Lower leg skin (tissue), 4 donors: ENCODE measurements at regions not wholly inside any gene's neighbourhood (a gene's known extent, or its start where the extent isn't known, plus 50 kb on each side); places are given as distances from the start of the nearest gene placed in this dataset.
A peak's percentile ranks its signal among the peaks of the same experiment; 100 is the strongest.

ENCODE experiments used
- DNase-seq, 2 donors: peaks; one replicate each; pipeline ENCODE4 v3.0.0-alpha.2; 2019; ENCODE audit warnings: low spot score in 2 of 2
- H3K4me3 ChIP-seq: fragments of 200-600 bp; sonication (generic); 2 replicates; pipeline ENCODE4 v1.5.1; 2017; ENCODE audit warnings: mild to moderate bottlenecking, low read depth; ENCODE audit not compliant: poor library complexity, severe bottlenecking
- CTCF ChIP-seq, 3 donors: fragments of 450-650 bp; IDR thresholded peaks; one replicate each; pipeline ENCODE4 v1.5.1; 2016; ENCODE audit warnings: antibody characterized with exemption in 3 of 3, mild to moderate bottlenecking in 3 of 3, moderate library complexity in 2 of 3
- POLR2A ChIP-seq, 2 donors: fragments of 450-650 bp; IDR thresholded peaks; one replicate each; pipeline ENCODE4 v1.6.1; 2016 to 2017; ENCODE audit warnings: antibody characterized with exemption in 2 of 2, mild to moderate bottlenecking in 1 of 2, moderate library complexity in 1 of 2
- WGBS, 2 donors: methylation state at CpG; one replicate each; pipeline ENCODE4 v1.1.5; 2018; 5-methylcytosine and 5-hydroxymethylcytosine counted together
- intact Hi-C: fragments of 100-400 bp; cut with DNase I; formaldehyde crosslinking; loops from one replicate; pipeline ENCODE4 v1.15.0; 2023; ENCODE audit warnings: low total_unique reads

DNA sequence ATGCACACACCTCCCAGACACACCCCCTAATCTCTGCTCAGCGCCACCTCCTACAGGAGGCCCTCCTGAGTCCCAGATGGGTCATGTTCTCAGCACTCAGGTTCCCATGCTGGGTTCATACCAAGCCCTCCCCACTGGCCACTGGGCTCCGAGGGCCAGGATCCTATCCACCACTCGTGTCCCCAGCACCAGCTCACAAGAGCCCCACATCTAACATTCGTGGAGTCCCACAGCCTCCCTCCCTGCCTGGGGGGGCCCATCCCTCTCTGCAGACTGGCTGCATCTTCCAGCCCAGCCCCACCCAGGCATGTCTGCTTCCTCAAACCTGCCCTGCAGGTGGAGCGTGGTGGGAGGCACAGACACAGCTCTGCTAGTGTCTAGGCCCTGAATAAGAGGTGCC, 227.4 kb downstream of the TUBA3C start:
- peak in 1 of 2 donors; percentile 80 for DNase-seq
- H3K4me3 ChIP-seq = no peak overlapping the region
- intact Hi-C loops = no loop called here
- 54 to 72% methylated on average over 5 of the region's 5 CpGs for WGBS, 2 donors
- TF ChIP-seq CTCF (IDR thresholded peaks at IDR 0.05) = no peak
- no peak for TF ChIP-seq POLR2A (IDR thresholded peaks at IDR 0.05)

DNA sequence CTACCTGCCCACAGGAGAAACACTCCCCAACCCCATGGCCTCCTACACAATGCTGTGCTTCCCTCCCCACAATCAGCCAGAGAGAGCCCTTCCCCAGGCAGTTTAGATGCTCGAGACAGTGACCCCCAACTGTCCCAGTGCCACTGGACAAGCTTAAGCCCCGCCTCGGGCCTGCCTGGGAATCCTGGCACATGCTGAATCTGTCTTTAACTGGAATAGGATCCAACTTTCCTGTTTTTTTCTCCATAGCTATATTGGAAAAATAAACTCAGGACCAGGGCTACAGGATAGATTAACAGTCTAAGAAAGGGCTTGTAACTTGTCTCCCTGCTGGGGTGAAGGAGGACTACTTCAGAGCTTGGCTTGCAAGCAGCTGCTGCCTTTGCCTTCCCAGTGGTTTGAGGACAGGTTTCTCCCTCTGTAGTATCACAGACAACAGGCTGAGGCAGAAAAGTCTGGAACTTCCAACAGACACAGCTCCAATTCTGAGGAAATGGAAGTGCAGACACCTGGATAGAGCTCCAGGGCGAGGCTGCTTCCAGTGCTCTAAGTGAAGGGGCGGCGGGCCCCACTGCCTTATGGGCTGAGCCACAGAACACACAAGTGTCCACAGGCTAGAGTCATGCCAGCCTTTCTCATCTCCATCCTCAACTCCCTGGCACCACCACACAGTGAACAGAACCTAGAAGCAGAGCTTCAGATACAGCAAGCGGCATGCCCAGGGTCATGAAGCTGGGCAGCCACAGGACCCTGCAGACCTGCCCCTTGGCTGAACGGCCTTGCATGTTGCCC, 228.3 kb downstream of the TUBA3C start:
- no peak for TF ChIP-seq CTCF (IDR thresholded peaks at IDR 0.05)
- TF ChIP-seq POLR2A (IDR thresholded peaks at IDR 0.05) = no peak
- peak in 1 of 2 donors; percentile 82 for DNase-seq
- no peak overlapping the region for H3K4me3 ChIP-seq
- WGBS, 2 donors = 67 to 77% methylated on average over 8 of the region's 8 CpGs
- intact Hi-C loops = no loop called here

GRCh38 chr13:18952225-18953016, 229.2 kb downstream of the TUBA3C start:
- DNase-seq = peak in 1 of 2 donors; percentile 82
- WGBS, 2 donors = 72 to 81% methylated on average over 15 to 18 of the region's 18 CpGs
- no peak overlapping the region for H3K4me3 ChIP-seq
- intact Hi-C loops = no loop called here
- TF ChIP-seq CTCF (IDR thresholded peaks at IDR 0.05) (no peak), POLR2A (IDR thresholded peaks at IDR 0.05) (no peak)

DNA sequence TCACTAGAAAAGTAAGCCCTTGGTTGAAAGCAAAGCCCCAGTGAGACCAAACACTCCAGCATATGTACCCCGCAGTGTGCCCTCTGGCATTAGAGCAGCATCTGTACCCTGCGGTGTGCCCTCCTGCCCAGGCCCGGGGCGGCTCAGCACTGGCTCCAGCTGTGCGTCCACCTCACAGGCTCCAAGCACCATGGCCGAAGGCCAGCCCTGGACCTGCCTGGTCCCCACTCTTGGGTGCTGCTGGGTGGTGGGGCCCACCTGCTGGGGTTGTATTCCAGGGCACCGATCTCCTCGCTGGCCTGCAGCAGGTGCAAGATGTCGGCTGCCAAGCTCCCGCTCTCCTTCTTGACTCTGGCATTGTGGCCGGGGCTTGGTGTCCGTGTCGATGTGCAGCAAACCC, 230.2 kb downstream of the TUBA3C start:
- TF ChIP-seq POLR2A (IDR thresholded peaks at IDR 0.05) (no peak), CTCF (IDR thresholded peaks at IDR 0.05) (no peak)
- DNase-seq = peak in 1 of 2 donors; percentile 77
- intact Hi-C loops = no loop called here
- 92 to 95% methylated on average over 12 to 13 of the region's 13 CpGs for WGBS, 2 donors
- no peak overlapping the region for H3K4me3 ChIP-seq

GRCh38 chr13:18949970-18950369, 231.7 kb downstream of the TUBA3C start:
- WGBS, 2 donors = 83 to 85% methylated on average over 6 to 7 of the region's 7 CpGs
- intact Hi-C loops = no loop called here
- no peak for TF ChIP-seq POLR2A (IDR thresholded peaks at IDR 0.05)
- TF ChIP-seq CTCF (IDR thresholded peaks at IDR 0.05) = no peak
- DNase-seq = peak in 1 of 2 donors; percentile 70
- no peak overlapping the region for H3K4me3 ChIP-seq
